ENCODE measurements at regions not wholly inside any gene's neighbourhood (a gene's known extent, or its start where the extent isn't known, plus 50 kb on each side); places are given as distances from the start of the nearest gene placed in this dataset.

DNA sequence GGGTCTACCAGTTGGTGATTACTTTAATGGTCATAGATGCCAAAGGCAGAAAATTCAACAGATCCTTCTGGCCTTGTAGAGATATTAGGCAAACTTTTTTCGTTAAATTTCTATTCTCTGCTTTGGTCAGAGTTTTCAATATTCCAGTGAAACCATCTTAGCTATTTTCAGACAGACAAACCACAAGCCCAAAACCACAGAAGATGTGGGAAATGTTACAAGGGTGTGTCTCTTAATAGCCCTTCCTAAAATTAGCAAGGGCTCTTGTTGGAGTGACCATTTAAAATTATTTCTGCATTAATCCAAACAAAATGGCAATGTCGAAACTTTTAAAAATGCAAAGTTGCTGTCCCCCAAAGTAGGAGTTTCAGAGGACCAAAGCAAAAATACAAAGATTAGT lies 102.8 kb downstream of the ARRDC4 start:
- intact Hi-C loops (cut with DNase I; ENCODE audit: low total_unique reads) = no loop called here
- H3K9me3 ChIP-seq = no peaks in the 10 kb centered on the region
- 83 to 86% methylated on average over 2 of the region's 2 CpGs for WGBS, 2 donors

DNA sequence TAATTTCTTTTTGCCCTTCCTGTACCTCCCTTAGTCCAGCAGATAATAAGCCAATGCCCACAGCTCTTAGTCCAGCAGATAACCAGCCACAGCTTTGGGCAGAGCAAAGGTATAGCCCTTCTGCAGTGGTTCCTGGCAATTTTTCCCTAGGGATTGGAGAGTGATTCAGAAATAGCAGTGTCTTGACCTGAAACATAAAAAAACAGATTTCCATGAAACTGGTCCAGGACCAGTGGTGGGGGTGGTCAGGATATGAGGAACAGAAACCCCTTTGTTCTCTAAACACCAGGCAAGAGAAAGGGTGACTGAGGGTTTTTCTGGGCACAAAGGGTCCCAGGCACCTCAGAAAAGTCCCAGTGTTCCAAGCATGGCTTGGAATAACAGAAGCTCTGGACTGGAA lies 103.4 kb downstream of the ARRDC4 start:
- Histone ChIP-seq H3K27me3 (no peaks in the 10 kb centered on the region), H3K9me3 (no peaks in the 10 kb centered on the region), H3K4me1 (no peaks in the 10 kb centered on the region), H3K4me3 (no peak overlapping the region), H3K27ac (no peak overlapping the region), H3K36me3 (ENCODE audit: low read depth, missing control alignments) (no peaks in the 10 kb centered on the region)
- DNase-seq = no peak
- intact Hi-C loops (cut with DNase I; ENCODE audit: low total_unique reads) = no loop called here
- TF ChIP-seq, protein P1, sequence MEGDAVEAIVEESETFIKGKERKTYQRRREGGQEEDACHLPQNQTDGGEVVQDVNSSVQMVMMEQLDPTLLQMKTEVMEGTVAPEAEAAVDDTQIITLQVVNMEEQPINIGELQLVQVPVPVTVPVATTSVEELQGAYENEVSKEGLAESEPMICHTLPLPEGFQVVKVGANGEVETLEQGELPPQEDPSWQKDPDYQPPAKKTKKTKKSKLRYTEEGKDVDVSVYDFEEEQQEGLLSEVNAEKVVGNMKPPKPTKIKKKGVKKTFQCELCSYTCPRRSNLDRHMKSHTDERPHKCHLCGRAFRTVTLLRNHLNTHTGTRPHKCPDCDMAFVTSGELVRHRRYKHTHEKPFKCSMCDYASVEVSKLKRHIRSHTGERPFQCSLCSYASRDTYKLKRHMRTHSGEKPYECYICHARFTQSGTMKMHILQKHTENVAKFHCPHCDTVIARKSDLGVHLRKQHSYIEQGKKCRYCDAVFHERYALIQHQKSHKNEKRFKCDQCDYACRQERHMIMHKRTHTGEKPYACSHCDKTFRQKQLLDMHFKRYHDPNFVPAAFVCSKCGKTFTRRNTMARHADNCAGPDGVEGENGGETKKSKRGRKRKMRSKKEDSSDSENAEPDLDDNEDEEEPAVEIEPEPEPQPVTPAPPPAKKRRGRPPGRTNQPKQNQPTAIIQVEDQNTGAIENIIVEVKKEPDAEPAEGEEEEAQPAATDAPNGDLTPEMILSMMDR (IDR thresholded peaks at IDR 0.05) = no peak
- TF ChIP-seq POLR2A (IDR thresholded peaks at IDR 0.05) = no peak

More for the DNA sequence above, 102.8 kb downstream of the ARRDC4 start:
- DNase-seq = no peak
- no peak overlapping the region for H3K27ac ChIP-seq
- H3K36me3 ChIP-seq (ENCODE audit: low read depth, missing control alignments) = no peaks in the 10 kb centered on the region
- H3K4me1 ChIP-seq = no peaks in the 10 kb centered on the region
- TF ChIP-seq, protein P1 (IDR thresholded peaks at IDR 0.05) = no peak
- no peak for TF ChIP-seq POLR2A (IDR thresholded peaks at IDR 0.05)
- no peaks in the 10 kb centered on the region for H3K27me3 ChIP-seq
- no peak overlapping the region for H3K4me3 ChIP-seq

DNA sequence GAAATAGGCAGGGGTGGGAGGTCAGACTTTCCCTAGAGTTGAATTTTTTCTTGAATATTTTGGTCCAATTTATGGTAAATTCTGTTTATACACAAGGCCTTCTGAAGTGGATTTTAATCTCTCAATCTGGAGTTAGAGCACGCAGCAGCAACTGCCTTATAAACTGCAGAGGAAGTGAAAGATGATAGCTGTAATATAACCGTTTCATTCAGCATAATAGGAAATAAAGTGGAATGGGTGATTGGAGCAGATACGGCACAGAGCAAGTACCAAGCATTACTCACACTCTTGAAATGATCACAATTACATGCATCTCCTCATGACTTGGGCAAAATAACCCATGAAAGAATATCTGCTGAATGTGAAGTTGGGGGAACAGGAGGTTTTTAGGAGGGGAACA lies 106.8 kb downstream of the ARRDC4 start:
- 57 to 62% methylated on average over 3 of the region's 3 CpGs for WGBS, 2 donors
- Histone ChIP-seq H3K4me1 (no peaks in the 10 kb centered on the region), H3K27me3 (no peaks in the 10 kb centered on the region), H3K9me3 (no peaks in the 10 kb centered on the region), H3K36me3 (ENCODE audit: low read depth, missing control alignments) (no peaks in the 10 kb centered on the region), H3K27ac (no peak overlapping the region), H3K4me3 (no peak overlapping the region)
- DNase-seq = no peak
- intact Hi-C loops (cut with DNase I; ENCODE audit: low total_unique reads) = no loop called here
- TF ChIP-seq, protein P1 (IDR thresholded peaks at IDR 0.05) = no peak
- no peak for TF ChIP-seq POLR2A (IDR thresholded peaks at IDR 0.05)

DNA sequence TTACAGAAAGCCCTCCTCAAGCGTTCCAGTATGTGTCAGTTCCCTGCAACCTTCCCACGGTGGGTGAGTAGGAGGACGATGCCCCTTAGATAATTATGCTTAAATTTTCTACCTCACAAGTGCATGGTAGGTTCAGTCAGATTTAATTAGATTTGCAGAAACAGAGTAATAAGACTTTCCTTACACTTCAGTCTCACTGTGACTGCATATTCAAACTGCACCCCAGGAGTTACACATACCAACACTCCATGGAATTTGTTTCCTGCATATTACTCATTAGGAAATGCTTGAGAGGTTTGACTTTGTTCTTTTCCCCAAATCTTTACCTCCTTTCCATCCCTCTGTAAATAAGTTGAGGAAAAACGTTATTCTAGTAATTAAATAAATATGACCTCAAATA lies 108.8 kb downstream of the ARRDC4 start:
- H3K27ac ChIP-seq = no peak overlapping the region
- no peak overlapping the region for H3K4me3 ChIP-seq
- intact Hi-C loops (cut with DNase I; ENCODE audit: low total_unique reads) = no loop called here
- no peaks in the 10 kb centered on the region for H3K36me3 ChIP-seq (ENCODE audit: low read depth, missing control alignments)
- no peaks in the 10 kb centered on the region for H3K27me3 ChIP-seq
- DNase-seq = no peak
- H3K9me3 ChIP-seq = no peaks in the 10 kb centered on the region
- H3K4me1 ChIP-seq = no peaks in the 10 kb centered on the region
- WGBS, 2 donors = 61 to 68% methylated on average over 4 of the region's 4 CpGs
- no peak for TF ChIP-seq POLR2A (IDR thresholded peaks at IDR 0.05)
- TF ChIP-seq, protein P1 (IDR thresholded peaks at IDR 0.05) = no peak

DNA sequence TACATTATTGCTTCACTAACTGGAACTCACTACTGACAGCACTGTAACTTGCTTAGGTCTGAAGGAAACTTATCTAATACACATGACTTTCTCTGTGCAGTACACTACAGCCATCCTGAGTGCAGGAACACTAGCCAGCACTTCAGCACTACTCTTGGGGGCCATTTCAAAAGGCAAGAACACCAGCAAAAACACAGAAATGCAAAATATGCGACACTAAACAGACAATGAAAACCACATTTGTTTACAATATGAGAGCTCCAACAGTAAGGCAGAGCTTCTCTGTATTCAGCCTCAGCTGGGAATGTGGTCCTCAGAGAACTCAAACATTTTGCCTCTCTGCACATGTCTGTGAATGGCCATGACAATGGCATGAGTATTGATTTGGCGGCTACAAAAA lies 109.6 kb downstream of the ARRDC4 start:
- WGBS, 2 donors = 92 to 100% methylated on average over 2 of the region's 2 CpGs
- Histone ChIP-seq H3K27ac (no peak overlapping the region), H3K4me1 (no peaks in the 10 kb centered on the region), H3K9me3 (no peaks in the 10 kb centered on the region), H3K4me3 (no peak overlapping the region), H3K27me3 (no peaks in the 10 kb centered on the region), H3K36me3 (ENCODE audit: low read depth, missing control alignments) (no peaks in the 10 kb centered on the region)
- DNase-seq = no peak
- intact Hi-C loops (cut with DNase I; ENCODE audit: low total_unique reads) = no loop called here
- TF ChIP-seq, protein P1 (IDR thresholded peaks at IDR 0.05) = no peak
- TF ChIP-seq POLR2A (IDR thresholded peaks at IDR 0.05) = no peak
